ENCODE measurements at regions not wholly inside any gene's neighbourhood (a gene's known extent, or its start where the extent isn't known, plus 50 kb on each side); places are given as distances from the start of the nearest gene placed in this dataset.

GRCh38 chr17:56739376-56739775 is 94.3 kb downstream of the C17orf67 start:
- DNase-seq = no peak

- DNase-seq = no peak
These were observed 93.9 kb downstream of the C17orf67 start for GRCh38 chr17:56739776-56740175.

- DNase-seq = no peak
These were observed 93.2 kb downstream of the C17orf67 start for GRCh38 chr17:56740481-56740880.
